ENCODE measurements at regions not wholly inside any gene's neighbourhood (a gene's known extent, or its start where the extent isn't known, plus 50 kb on each side); places are given as distances from the start of the nearest gene placed in this dataset.

DNA sequence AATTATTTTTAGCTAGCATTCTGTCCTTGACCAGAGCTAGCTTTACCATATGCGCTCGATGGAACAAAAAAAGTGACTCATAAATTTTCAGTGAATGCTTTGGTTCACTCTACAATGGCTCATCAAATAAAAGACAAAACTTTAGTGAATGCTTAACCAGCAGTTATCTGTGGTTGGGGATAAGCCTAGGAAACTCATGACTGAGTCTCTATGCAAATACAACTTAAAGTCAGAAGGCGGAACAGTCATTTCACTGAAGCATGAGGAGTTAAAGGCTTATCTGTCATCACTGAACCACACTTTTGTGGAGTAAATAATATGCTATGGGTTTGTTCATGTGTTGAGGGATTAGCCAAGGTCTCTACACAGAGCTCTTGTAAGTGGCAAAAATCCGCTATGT is 308.4 kb downstream of the SQOR start:
- DNase-seq, result no peak
- H3K9me3 Mint-ChIP-seq (ENCODE audit: low read depth, unreplicated experiment), result no peaks in the 10 kb centered on the region
- TF ChIP-seq, protein P1, sequence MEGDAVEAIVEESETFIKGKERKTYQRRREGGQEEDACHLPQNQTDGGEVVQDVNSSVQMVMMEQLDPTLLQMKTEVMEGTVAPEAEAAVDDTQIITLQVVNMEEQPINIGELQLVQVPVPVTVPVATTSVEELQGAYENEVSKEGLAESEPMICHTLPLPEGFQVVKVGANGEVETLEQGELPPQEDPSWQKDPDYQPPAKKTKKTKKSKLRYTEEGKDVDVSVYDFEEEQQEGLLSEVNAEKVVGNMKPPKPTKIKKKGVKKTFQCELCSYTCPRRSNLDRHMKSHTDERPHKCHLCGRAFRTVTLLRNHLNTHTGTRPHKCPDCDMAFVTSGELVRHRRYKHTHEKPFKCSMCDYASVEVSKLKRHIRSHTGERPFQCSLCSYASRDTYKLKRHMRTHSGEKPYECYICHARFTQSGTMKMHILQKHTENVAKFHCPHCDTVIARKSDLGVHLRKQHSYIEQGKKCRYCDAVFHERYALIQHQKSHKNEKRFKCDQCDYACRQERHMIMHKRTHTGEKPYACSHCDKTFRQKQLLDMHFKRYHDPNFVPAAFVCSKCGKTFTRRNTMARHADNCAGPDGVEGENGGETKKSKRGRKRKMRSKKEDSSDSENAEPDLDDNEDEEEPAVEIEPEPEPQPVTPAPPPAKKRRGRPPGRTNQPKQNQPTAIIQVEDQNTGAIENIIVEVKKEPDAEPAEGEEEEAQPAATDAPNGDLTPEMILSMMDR (IDR thresholded peaks at IDR 0.05; ENCODE audit: unreplicated experiment), result no peak
- no peak overlapping the region for H3K27ac Mint-ChIP-seq (ENCODE audit: unreplicated experiment)
- no peaks in the 10 kb centered on the region for H3K27me3 Mint-ChIP-seq (ENCODE audit: unreplicated experiment)
- no peaks in the 10 kb centered on the region for H3K36me3 Mint-ChIP-seq (ENCODE audit: insufficient read depth, unreplicated experiment)
- intact Hi-C loops (cut with micrococcal nuclease; ENCODE audit: unreplicated experiment), result no loop called here
- peaks cover 8% of the 10 kb centered on the region for H3K4me1 Mint-ChIP-seq (ENCODE audit: low read depth, unreplicated experiment)
- CTCF ChIA-PET, result no interaction called here
- BruUV-seq (replicated peaks), result no TSS peak
- H3K4me3 Mint-ChIP-seq (ENCODE audit: low read depth, unreplicated experiment), result no peak overlapping the region

DNA sequence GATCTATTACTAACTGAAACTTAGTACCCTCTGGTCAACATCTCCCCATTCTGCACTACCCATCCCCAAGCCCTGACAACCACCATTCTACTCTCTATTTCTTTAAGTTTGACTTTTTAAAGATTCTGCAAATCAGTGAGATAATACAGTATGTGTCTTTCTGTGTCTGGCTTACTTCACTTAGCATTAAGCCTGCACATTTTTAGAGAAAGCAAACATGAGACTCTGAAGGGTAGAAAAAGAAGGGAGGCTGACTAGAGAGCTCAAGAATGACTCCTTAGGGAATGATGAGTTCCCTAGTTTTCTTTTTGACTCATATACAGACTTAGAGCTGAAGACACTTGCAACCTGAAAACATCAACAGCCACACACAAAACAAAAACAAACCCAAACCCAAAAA is 311.3 kb downstream of the SQOR start:
- BruUV-seq (replicated peaks), result no TSS peak
- H3K27ac Mint-ChIP-seq (ENCODE audit: unreplicated experiment), result no peak overlapping the region
- no peaks in the 10 kb centered on the region for H3K27me3 Mint-ChIP-seq (ENCODE audit: unreplicated experiment)
- intact Hi-C loops (cut with micrococcal nuclease; ENCODE audit: unreplicated experiment), result no loop called here
- no peaks in the 10 kb centered on the region for H3K36me3 Mint-ChIP-seq (ENCODE audit: insufficient read depth, unreplicated experiment)
- H3K9me3 Mint-ChIP-seq (ENCODE audit: low read depth, unreplicated experiment), result no peaks in the 10 kb centered on the region
- TF ChIP-seq, protein P1 (IDR thresholded peaks at IDR 0.05; ENCODE audit: unreplicated experiment), result no peak
- CTCF ChIA-PET, result no interaction called here
- DNase-seq, result no peak
- peaks cover 8% of the 10 kb centered on the region for H3K4me1 Mint-ChIP-seq (ENCODE audit: low read depth, unreplicated experiment)
- H3K4me3 Mint-ChIP-seq (ENCODE audit: low read depth, unreplicated experiment), result no peak overlapping the region

DNA sequence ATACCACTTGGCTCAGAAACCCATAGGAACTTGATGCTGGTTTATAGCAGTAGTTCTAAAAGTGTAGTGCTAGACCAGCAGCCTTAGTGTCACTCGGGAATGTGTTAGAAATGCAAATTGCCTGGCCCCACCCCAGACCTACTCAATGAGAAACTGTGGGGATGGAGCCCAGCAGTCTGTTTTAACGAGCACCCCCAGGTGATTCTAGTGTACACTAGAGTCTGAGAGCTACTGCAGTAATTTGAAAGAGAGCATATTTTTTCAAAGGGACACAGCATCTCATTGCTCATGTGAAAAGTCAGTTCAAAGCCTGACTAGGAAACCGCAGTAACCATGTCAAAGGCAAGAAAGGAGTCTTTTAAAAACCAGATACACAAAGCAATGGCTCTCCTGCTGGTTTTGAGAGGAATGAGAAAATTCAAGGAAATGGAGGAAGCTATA is 313.4 kb downstream of the SQOR start:
- no peak for DNase-seq
- peaks cover 8% of the 10 kb centered on the region for H3K4me1 Mint-ChIP-seq (ENCODE audit: low read depth, unreplicated experiment)
- no peak overlapping the region for H3K4me3 Mint-ChIP-seq (ENCODE audit: low read depth, unreplicated experiment)
- CTCF ChIA-PET, result no interaction called here
- TF ChIP-seq, protein P1 (IDR thresholded peaks at IDR 0.05; ENCODE audit: unreplicated experiment), result no peak
- no peaks in the 10 kb centered on the region for H3K9me3 Mint-ChIP-seq (ENCODE audit: low read depth, unreplicated experiment)
- H3K36me3 Mint-ChIP-seq (ENCODE audit: insufficient read depth, unreplicated experiment), result no peaks in the 10 kb centered on the region
- intact Hi-C loops (cut with micrococcal nuclease; ENCODE audit: unreplicated experiment), result no loop called here
- H3K27ac Mint-ChIP-seq (ENCODE audit: unreplicated experiment), result no peak overlapping the region
- H3K27me3 Mint-ChIP-seq (ENCODE audit: unreplicated experiment), result no peaks in the 10 kb centered on the region
- no TSS peak for BruUV-seq (replicated peaks)

DNA sequence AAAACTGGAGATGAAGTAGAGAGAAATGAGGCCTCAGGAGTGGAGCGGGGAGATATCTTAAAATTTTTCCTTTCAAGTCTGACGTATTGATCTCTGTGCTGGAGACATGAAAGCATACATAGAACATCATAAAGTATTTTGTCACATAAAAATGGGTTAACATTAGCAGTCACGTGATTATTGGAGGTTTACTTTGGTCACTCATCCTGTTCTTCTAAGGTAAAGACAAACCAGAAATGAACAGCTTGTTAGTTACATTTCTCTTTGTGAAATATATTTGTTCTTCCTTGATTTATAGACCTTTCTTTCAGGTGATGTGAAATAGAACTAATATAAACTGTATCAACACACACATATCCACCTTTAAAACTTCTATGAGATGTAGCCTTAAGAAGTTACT is 324.1 kb downstream of the SQOR start:
- BruUV-seq (replicated peaks), result no TSS peak
- Mint-ChIP-seq H3K4me3 (ENCODE audit: low read depth, unreplicated experiment) (no peak overlapping the region), H3K36me3 (ENCODE audit: insufficient read depth, unreplicated experiment) (no peaks in the 10 kb centered on the region), H3K9me3 (ENCODE audit: low read depth, unreplicated experiment) (peaks cover 2% of the 10 kb centered on the region), H3K27me3 (ENCODE audit: unreplicated experiment) (no peaks in the 10 kb centered on the region), H3K27ac (ENCODE audit: unreplicated experiment) (no peak overlapping the region), H3K4me1 (ENCODE audit: low read depth, unreplicated experiment) (no peaks in the 10 kb centered on the region)
- TF ChIP-seq, protein P1 (IDR thresholded peaks at IDR 0.05; ENCODE audit: unreplicated experiment), result no peak
- intact Hi-C loops (cut with micrococcal nuclease; ENCODE audit: unreplicated experiment), result no loop called here
- CTCF ChIA-PET, result no interaction called here
- no peak for DNase-seq

DNA sequence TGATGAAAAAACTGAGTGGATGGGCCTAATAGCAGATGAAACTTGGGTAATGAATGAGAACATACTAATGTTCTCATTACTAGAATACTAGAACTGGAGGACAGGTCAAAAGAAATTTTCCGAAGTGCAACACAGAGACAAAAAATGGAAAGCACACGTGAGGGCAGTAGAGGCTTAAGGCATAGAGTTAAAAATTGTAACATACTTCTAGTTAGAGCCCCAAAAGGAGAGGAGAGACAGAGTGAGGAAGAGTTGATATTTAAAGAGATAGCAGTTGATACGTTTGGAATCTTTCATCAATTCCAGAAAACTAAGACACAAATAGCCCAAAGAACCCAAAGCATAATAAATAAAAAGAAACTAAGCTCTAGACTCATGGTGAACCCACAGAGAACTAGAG is 327.9 kb downstream of the SQOR start:
- no TSS peak for BruUV-seq (replicated peaks)
- DNase-seq, result no peak
- CTCF ChIA-PET, result no interaction called here
- H3K27ac Mint-ChIP-seq (ENCODE audit: unreplicated experiment), result no peak overlapping the region
- H3K4me3 Mint-ChIP-seq (ENCODE audit: low read depth, unreplicated experiment), result no peak overlapping the region
- TF ChIP-seq, protein P1 (IDR thresholded peaks at IDR 0.05; ENCODE audit: unreplicated experiment), result no peak
- H3K27me3 Mint-ChIP-seq (ENCODE audit: unreplicated experiment), result no peaks in the 10 kb centered on the region
- peaks cover 2% of the 10 kb centered on the region for H3K9me3 Mint-ChIP-seq (ENCODE audit: low read depth, unreplicated experiment)
- H3K36me3 Mint-ChIP-seq (ENCODE audit: insufficient read depth, unreplicated experiment), result no peaks in the 10 kb centered on the region
- intact Hi-C loops (cut with micrococcal nuclease; ENCODE audit: unreplicated experiment), result no loop called here
- H3K4me1 Mint-ChIP-seq (ENCODE audit: low read depth, unreplicated experiment), result no peaks in the 10 kb centered on the region
